RWPE1 (cell line): ENCODE measurements at regions not wholly inside any gene's neighbourhood (a gene's known extent, or its start where the extent isn't known, plus 50 kb on each side); places are given as distances from the start of the nearest gene placed in this dataset.
A peak's percentile ranks its signal among the peaks of the same experiment; 100 is the strongest.

Experiments
- CTCF ChIA-PET: fragments of 350-600 bp; sonication (Branson Sonifier 250); formaldehyde crosslinking; extraction: SDS; loops from one replicate; lab custom pipeline; 2021; lab: Yijun Ruan, JAX
- POLR2A ChIA-PET: fragments of 400-600 bp; formaldehyde crosslinking; extraction: SDS; loops from one replicate; lab custom pipeline; 2020; ENCODE audit warnings: antibody characterized with exemption; ENCODE audit not compliant: low non-redundant PET; lab: Yijun Ruan, JAX
- DNase-seq: peaks from one replicate; pipeline ENCODE4 v3.0.0; 2012; ENCODE audit warnings: low spot score
- H3K27ac ChIP-seq: fragments of 450-650 bp; 2 replicates; pipeline ENCODE4 v1.5.1; 2017
- TF ChIP-seq, protein P1 (sequence below): fragments of 450-650 bp; conservative IDR thresholded peaks from 2 replicates; pipeline ENCODE4 v1.5.1; 2017; ENCODE audit warnings: low read depth, mild to moderate bottlenecking

DNA sequence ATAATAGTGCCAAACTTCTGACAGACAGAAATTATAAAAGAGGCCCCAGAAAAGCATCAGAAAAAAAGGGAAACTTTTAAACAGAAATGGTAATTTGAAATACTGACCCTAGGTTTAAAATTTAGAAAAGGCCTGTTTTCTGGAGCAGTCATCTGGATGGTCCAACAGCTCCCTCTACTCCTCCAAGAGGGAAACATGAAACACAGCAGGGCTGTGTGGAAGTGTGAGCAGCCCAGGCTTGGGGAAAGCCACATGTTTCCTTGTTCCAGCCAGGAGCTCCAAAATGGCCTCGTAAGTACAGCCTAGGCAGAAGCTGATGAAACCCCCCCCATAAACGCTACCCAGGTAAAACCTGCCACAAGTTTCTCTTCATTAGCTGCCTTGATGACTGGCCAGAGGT is 499.3 kb upstream of the ADAMTS16 start:
- ChIA-PET CTCF (no interaction called here), POLR2A (no interaction called here)
- TF ChIP-seq, protein P1, sequence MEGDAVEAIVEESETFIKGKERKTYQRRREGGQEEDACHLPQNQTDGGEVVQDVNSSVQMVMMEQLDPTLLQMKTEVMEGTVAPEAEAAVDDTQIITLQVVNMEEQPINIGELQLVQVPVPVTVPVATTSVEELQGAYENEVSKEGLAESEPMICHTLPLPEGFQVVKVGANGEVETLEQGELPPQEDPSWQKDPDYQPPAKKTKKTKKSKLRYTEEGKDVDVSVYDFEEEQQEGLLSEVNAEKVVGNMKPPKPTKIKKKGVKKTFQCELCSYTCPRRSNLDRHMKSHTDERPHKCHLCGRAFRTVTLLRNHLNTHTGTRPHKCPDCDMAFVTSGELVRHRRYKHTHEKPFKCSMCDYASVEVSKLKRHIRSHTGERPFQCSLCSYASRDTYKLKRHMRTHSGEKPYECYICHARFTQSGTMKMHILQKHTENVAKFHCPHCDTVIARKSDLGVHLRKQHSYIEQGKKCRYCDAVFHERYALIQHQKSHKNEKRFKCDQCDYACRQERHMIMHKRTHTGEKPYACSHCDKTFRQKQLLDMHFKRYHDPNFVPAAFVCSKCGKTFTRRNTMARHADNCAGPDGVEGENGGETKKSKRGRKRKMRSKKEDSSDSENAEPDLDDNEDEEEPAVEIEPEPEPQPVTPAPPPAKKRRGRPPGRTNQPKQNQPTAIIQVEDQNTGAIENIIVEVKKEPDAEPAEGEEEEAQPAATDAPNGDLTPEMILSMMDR, result peak; percentile 40
- no peak overlapping the region for H3K27ac ChIP-seq
- DNase-seq, result no peak

DNA sequence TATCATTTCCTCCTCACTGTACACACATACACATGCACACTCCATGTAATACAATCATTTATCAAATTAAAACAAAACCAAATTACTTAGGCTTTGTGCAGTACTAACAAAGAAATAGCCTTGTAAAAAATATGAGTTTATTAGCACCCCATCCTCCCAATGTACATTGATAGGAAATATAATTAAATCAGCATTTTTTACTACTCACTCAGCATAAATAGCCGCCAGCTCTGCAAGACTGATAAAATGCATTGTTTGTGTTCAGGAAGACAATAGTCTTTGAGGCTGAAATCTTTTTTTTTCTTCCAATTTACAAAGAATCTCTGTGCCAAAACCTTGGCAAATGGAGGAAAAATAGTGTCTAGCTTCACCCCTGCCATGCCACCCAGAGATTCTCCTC is 497.6 kb upstream of the ADAMTS16 start:
- CTCF ChIA-PET, result no interaction called here
- no peak overlapping the region for H3K27ac ChIP-seq
- POLR2A ChIA-PET, result no interaction called here
- TF ChIP-seq, protein P1, result no peak
- no peak for DNase-seq

DNA sequence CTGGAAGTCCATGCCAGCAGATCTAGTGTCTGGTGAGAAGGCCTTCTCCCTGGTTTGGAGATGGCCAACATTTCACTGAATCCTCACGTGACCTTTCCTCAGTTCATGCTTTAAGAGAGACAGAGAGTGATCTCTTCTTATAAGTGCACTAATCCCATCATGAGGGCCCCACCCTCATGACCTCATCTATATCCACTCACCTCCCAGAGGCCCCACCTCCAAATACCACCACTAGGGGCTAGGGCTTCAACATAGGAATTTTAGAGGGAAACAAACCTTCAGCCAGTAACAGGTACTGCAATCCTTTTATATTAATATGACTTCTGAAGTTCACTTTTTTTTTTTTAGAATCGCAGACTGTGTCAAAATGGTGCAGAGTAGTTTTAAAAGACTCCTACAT is 496.9 kb upstream of the ADAMTS16 start:
- TF ChIP-seq, protein P1, result no peak
- CTCF ChIA-PET, result no interaction called here

DNA sequence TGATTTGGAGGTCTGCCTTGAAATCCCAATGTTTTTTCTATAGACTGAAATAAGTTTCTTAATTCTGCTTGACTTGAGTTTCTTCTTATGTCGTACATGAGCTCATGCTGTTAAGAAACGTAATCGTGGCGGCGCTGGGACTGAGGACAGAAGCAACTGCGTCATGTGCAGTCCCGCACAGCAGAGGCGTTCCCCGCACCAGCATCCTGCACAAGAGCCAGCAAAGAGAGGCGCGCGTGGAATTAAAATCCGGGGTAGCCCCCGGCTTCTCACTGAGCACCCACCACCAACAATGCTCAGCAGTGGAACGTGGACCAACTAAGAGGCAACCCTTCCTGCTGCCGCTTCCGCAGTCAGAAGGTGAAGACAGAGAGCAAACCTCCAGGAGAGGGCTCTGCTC is 496.2 kb upstream of the ADAMTS16 start:
- CTCF ChIA-PET, result no interaction called here
- DNase-seq, result no peak
- POLR2A ChIA-PET, result no interaction called here
- TF ChIP-seq, protein P1, result no peak
- no peak overlapping the region for H3K27ac ChIP-seq

More for the DNA sequence above, 496.9 kb upstream of the ADAMTS16 start:
- no peak for DNase-seq
- no peak overlapping the region for H3K27ac ChIP-seq
- POLR2A ChIA-PET, result no interaction called here

- TF ChIP-seq, protein P1, result no peak
- ChIA-PET CTCF (no interaction called here), POLR2A (no interaction called here)
- no peak overlapping the region for H3K27ac ChIP-seq
- DNase-seq, result no peak
These were observed 493.3 kb upstream of the ADAMTS16 start for GRCh38 chr5:4646715-4647375.

DNA sequence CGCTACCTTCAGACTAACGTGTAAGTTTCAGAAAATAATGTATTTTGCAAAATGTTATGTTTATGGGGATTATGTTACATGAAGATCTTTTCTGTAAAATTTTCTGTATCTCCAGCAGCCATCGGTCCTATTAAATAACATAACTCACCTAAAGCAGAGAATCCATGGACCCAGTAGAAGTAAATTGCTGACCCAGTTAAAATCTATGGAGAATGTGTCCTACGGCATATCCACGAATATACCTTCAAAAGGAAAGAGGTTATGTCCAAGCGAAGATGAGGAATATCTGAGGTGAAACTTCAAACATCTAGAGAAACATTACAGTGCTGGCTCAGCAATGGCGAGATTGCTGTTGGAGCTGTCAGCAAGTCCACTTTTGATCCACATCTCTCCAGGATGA is 492.2 kb upstream of the ADAMTS16 start:
- TF ChIP-seq, protein P1, result no peak
- no peak for DNase-seq
- POLR2A ChIA-PET, result no interaction called here
- CTCF ChIA-PET, result no interaction called here
- no peak overlapping the region for H3K27ac ChIP-seq
